ENCODE measurements at regions not wholly inside any gene's neighbourhood (a gene's known extent, or its start where the extent isn't known, plus 50 kb on each side); places are given as distances from the start of the nearest gene placed in this dataset.

GRCh38 chr14:25588751-25589150 is 538.8 kb upstream of the STXBP6 start:
- TF ChIP-seq POLR2A (IDR thresholded peaks at IDR 0.05; ENCODE audit: low read depth, low read length): no peak
- no peak for TF ChIP-seq POLR2AphosphoS5 (IDR thresholded peaks at IDR 0.05; ENCODE audit: low read depth, low read length)

All from GM12892 (cell line).